HEK293 (cell line): ENCODE measurements at regions not wholly inside any gene's neighbourhood (a gene's known extent, or its start where the extent isn't known, plus 50 kb on each side); places are given as distances from the start of the nearest gene placed in this dataset.

ENCODE experiments used
- CTCF ChIA-PET: fragments of 350-600 bp; formaldehyde crosslinking; extraction: SDS; loops from one replicate; lab custom pipeline; 2021; ENCODE audit warnings: antibody characterized with exemption; lab: Yijun Ruan, JAX
- POLR2A ChIA-PET: fragments of 300-600 bp; formaldehyde crosslinking; extraction: SDS; loops from one replicate; lab custom pipeline; 2020; ENCODE audit warnings: antibody characterized with exemption, inconsistent platforms; lab: Yijun Ruan, JAX
- H3K27ac ChIP-seq: fragments of 200-500 bp; sonication (Bioruptor generic); 2 replicates; pipeline ENCODE4 v1.5.1; 2014; ENCODE audit warnings: low read depth, low read length, control low read depth, inconsistent platforms; ENCODE audit errors: extremely low read depth
- H3K36me3 ChIP-seq, 2 experiments: fragments of 200-500 bp in 1 of 2; sonication (Bioruptor generic) in 1 of 2; 1 replicate in 1 of 2; 2 replicates in 1 of 2; pipeline ENCODE4 v1.5.1; 2014 to 2017; ENCODE audit warnings: inconsistent platforms in 2 of 2, low read length in 2 of 2; ENCODE audit not compliant: control insufficient read depth in 2 of 2, insufficient read depth in 1 of 2
- H3K4me1 ChIP-seq: fragments of 200-500 bp; sonication (Bioruptor generic); 2 replicates; pipeline ENCODE4 v1.5.1; 2014; ENCODE audit warnings: mild to moderate bottlenecking, low read length, inconsistent platforms; ENCODE audit not compliant: control insufficient read depth, insufficient read depth
- H3K4me3 ChIP-seq: 2 replicates; pipeline ENCODE4 v1.5.1; 2011; ENCODE audit warnings: low read depth, mild to moderate bottlenecking, control low read depth, low read length, moderate library complexity
- H3K9me3 ChIP-seq: fragments of 200-500 bp; sonication (Bioruptor generic); 2 replicates; pipeline ENCODE4 v1.5.1; 2014; ENCODE audit warnings: low read depth, low read length, inconsistent platforms; ENCODE audit not compliant: control insufficient read depth, insufficient read depth
- ELK4 ChIP-seq: IDR thresholded peaks from 2 replicates; pipeline ENCODE4 v1.6.1; 2011; ENCODE audit warnings: mild to moderate bottlenecking, low read depth, low read length, borderline replicate concordance
- HOXC10 ChIP-seq: sonication (generic); formaldehyde crosslinking; IDR thresholded peaks from 2 replicates; pipeline ENCODE4 v1.8.1; 2023; ENCODE audit warnings: mild to moderate bottlenecking, missing genetic modification reagents
- INSM2 ChIP-seq: fragments of 450-650 bp; formaldehyde crosslinking; IDR thresholded peaks from 2 replicates; pipeline ENCODE4 v1.5.1; 2016; ENCODE audit warnings: missing biosample characterization, missing genetic modification characterization
- KLF10 ChIP-seq: fragments of 450-650 bp; IDR thresholded peaks from 2 replicates; pipeline ENCODE4 v1.5.1; 2018; ENCODE audit warnings: missing biosample characterization, mild to moderate bottlenecking, missing genetic modification characterization
- MYNN ChIP-seq: fragments of 450-650 bp; formaldehyde crosslinking; IDR thresholded peaks from 2 replicates; pipeline ENCODE4 v1.5.1; 2016; ENCODE audit warnings: missing biosample characterization, missing genetic modification characterization, borderline replicate concordance
- MZF1 ChIP-seq: fragments of 450-650 bp; formaldehyde crosslinking; IDR thresholded peaks from 2 replicates; pipeline ENCODE4 v1.5.1; 2017; ENCODE audit warnings: missing biosample characterization, missing genetic modification characterization, borderline replicate concordance
- SALL2 ChIP-seq: fragments of 450-650 bp; formaldehyde crosslinking; IDR thresholded peaks from 2 replicates; pipeline ENCODE4 v1.5.0; 2017; ENCODE audit warnings: missing biosample characterization, mild to moderate bottlenecking, missing genetic modification characterization, borderline replicate concordance
- ZBTB1 ChIP-seq: fragments of 450-650 bp; formaldehyde crosslinking; IDR thresholded peaks from 2 replicates; pipeline ENCODE4 v1.5.1; 2016; ENCODE audit warnings: missing biosample characterization, missing genetic modification characterization
- ZBTB11 ChIP-seq: fragments of 450-650 bp; formaldehyde crosslinking; conservative IDR thresholded peaks from 2 replicates; pipeline ENCODE4 v1.5.1; 2016; ENCODE audit warnings: low read depth, missing biosample characterization, missing genetic modification characterization
- ZFHX2 ChIP-seq: fragments of 450-650 bp; formaldehyde crosslinking; conservative IDR thresholded peaks from 2 replicates; pipeline ENCODE4 v1.5.1; 2016; ENCODE audit warnings: missing biosample characterization, missing genetic modification characterization
- ZFP37 ChIP-seq: fragments of 450-650 bp; formaldehyde crosslinking; IDR thresholded peaks from 2 replicates; pipeline ENCODE4 v1.5.1; 2016; ENCODE audit warnings: missing biosample characterization, missing genetic modification characterization
- ZNF112 ChIP-seq: fragments of 450-650 bp; formaldehyde crosslinking; IDR thresholded peaks from 2 replicates; pipeline ENCODE4 v1.5.0; 2017; ENCODE audit warnings: missing biosample characterization, missing genetic modification characterization
- ZNF157 ChIP-seq: fragments of 450-650 bp; formaldehyde crosslinking; IDR thresholded peaks from 2 replicates; pipeline ENCODE4 v1.5.1; 2016; ENCODE audit warnings: missing biosample characterization, missing genetic modification characterization
- ZNF23 ChIP-seq: fragments of 450-650 bp; formaldehyde crosslinking; IDR thresholded peaks from 2 replicates; pipeline ENCODE4 v1.5.1; 2016; ENCODE audit warnings: missing biosample characterization, missing genetic modification characterization, borderline replicate concordance
- ZNF24 ChIP-seq: fragments of 450-650 bp; formaldehyde crosslinking; IDR thresholded peaks from 2 replicates; pipeline ENCODE4 v1.5.1; 2016; ENCODE audit warnings: missing biosample characterization, missing genetic modification characterization
- ZNF274 ChIP-seq, 2 experiments: fragments of 200-500 bp in 1 of 2; fragments of 450-650 bp in 1 of 2; sonication (Bioruptor generic) in 1 of 2; formaldehyde crosslinking in 1 of 2; IDR thresholded peaks; 2 replicates each; pipeline versions ENCODE4 v1.5.1 to v1.6.1; 2014 to 2016; ENCODE audit warnings: borderline replicate concordance in 1 of 2, inconsistent platforms in 1 of 2, low read length in 1 of 2, missing biosample characterization in 1 of 2, missing genetic modification characterization in 1 of 2
- ZNF280C ChIP-seq: fragments of 450-650 bp; formaldehyde crosslinking; IDR thresholded peaks from 2 replicates; pipeline ENCODE4 v1.5.1; 2016; ENCODE audit warnings: missing biosample characterization, missing genetic modification characterization
- ZNF292 ChIP-seq: fragments of 450-650 bp; formaldehyde crosslinking; IDR thresholded peaks from 2 replicates; pipeline ENCODE4 v1.5.1; 2016; ENCODE audit warnings: low read depth, missing biosample characterization, missing genetic modification characterization, borderline replicate concordance
- ZNF302 ChIP-seq: fragments of 450-650 bp; formaldehyde crosslinking; IDR thresholded peaks from 2 replicates; pipeline ENCODE4 v1.5.1; 2016; ENCODE audit warnings: missing biosample characterization, missing genetic modification characterization, low read depth
- ZNF311 ChIP-seq: fragments of 450-650 bp; formaldehyde crosslinking; IDR thresholded peaks from 2 replicates; pipeline ENCODE4 v1.5.1; 2017; ENCODE audit warnings: missing biosample characterization, missing genetic modification characterization, borderline replicate concordance
- ZNF335 ChIP-seq: fragments of 450-650 bp; formaldehyde crosslinking; conservative IDR thresholded peaks from 2 replicates; pipeline ENCODE4 v1.5.1; 2016; ENCODE audit warnings: missing biosample characterization, missing genetic modification characterization
- ZNF423 ChIP-seq: fragments of 450-650 bp; formaldehyde crosslinking; IDR thresholded peaks from 2 replicates; pipeline ENCODE4 v1.5.1; 2016; ENCODE audit warnings: missing biosample characterization, missing genetic modification characterization
- ZNF48 ChIP-seq: fragments of 450-650 bp; formaldehyde crosslinking; IDR thresholded peaks from 2 replicates; pipeline ENCODE4 v1.5.1; 2016; ENCODE audit warnings: missing biosample characterization, missing genetic modification characterization
- ZNF510 ChIP-seq: fragments of 450-650 bp; formaldehyde crosslinking; IDR thresholded peaks from 2 replicates; pipeline ENCODE4 v1.5.1; 2018; ENCODE audit warnings: mild to moderate bottlenecking, missing genetic modification characterization, missing biosample characterization; ENCODE audit not compliant: insufficient replicate concordance
- ZNF530 ChIP-seq: fragments of 450-650 bp; formaldehyde crosslinking; IDR thresholded peaks from 2 replicates; pipeline ENCODE4 v1.5.1; 2016; ENCODE audit warnings: low read depth, missing biosample characterization, missing genetic modification characterization
- ZNF544 ChIP-seq: fragments of 450-650 bp; formaldehyde crosslinking; IDR thresholded peaks from 2 replicates; pipeline ENCODE4 v1.5.0; 2017; ENCODE audit warnings: missing biosample characterization, missing genetic modification characterization
- ZNF580 ChIP-seq: fragments of 450-650 bp; formaldehyde crosslinking; IDR thresholded peaks from 2 replicates; pipeline ENCODE4 v1.5.1; 2016; ENCODE audit warnings: missing biosample characterization, missing genetic modification characterization
- ZNF792 ChIP-seq: fragments of 450-650 bp; formaldehyde crosslinking; IDR thresholded peaks from 2 replicates; pipeline ENCODE4 v1.5.1; 2016; ENCODE audit warnings: missing biosample characterization, missing genetic modification characterization

- Histone ChIP-seq H3K9me3 (no peaks in the 10 kb centered on the region), H3K4me3 (no peak overlapping the region), H3K4me1 (no peaks in the 10 kb centered on the region), H3K36me3 (no peaks in the 10 kb centered on the region), H3K27ac (no peak overlapping the region)
- TF ChIP-seq ZNF48 (tag by site-specific recombination) (no peak), HOXC10 (CRISPR knock-in tag) (no peak), ZNF280C (tag by site-specific recombination) (no peak), ZNF335 (tag by site-specific recombination) (no peak), ZNF157 (tag by site-specific recombination) (no peak), ZNF311 (no peak), ZNF292 (tag by site-specific recombination) (no peak), ELK4 (no peak), ZNF530 (tag by site-specific recombination) (no peak), ZNF274 (IDR thresholded peaks at IDR 0.05; ENCODE audit: low read length) (no peak), ZNF274 (tag by site-specific recombination; IDR thresholded peaks at IDR 0.05; ENCODE audit: borderline replicate concordance) (no peak), ZNF24 (no peak), ZNF580 (no peak), ZNF423 (tag by site-specific recombination) (no peak), ZBTB11 (tag by site-specific recombination) (no peak), MZF1 (tag by site-specific recombination) (no peak), KLF10 (tag by site-specific recombination) (no peak), ZNF510 (no peak), ZNF792 (no peak), ZBTB1 (tag by site-specific recombination) (no peak)
- ChIA-PET POLR2A (no interaction called here), CTCF (no interaction called here)
These were observed 220.9 kb upstream of the CDC14C start for GRCh38 chr7:48703466-48703865.

- POLR2A ChIA-PET = no interaction called here
- Histone ChIP-seq H3K4me3 (no peak overlapping the region), H3K9me3 (no peaks in the 10 kb centered on the region)
- no peak for TF ChIP-seq ZBTB1 (tag by site-specific recombination)
- TF ChIP-seq ZNF112 (tag by site-specific recombination) = no peak
- TF ChIP-seq ZNF23 (tag by site-specific recombination) = no peak
- TF ChIP-seq INSM2 (tag by site-specific recombination) = no peak
- no peak for TF ChIP-seq ZNF544 (tag by site-specific recombination)
- TF ChIP-seq ZNF302 (tag by site-specific recombination) = no peak
- no peak for TF ChIP-seq MYNN (tag by site-specific recombination)
- no peak for TF ChIP-seq ZFP37 (tag by site-specific recombination)
- TF ChIP-seq ZFHX2 (tag by site-specific recombination) = no peak
- no peak for TF ChIP-seq SALL2 (tag by site-specific recombination)
These were observed 216.2 kb upstream of the CDC14C start for GRCh38 chr7:48708122-48708521.

More at GRCh38 chr7:48708122-48708521, 216.2 kb upstream of the CDC14C start:
- H3K4me1 ChIP-seq = no peaks in the 10 kb centered on the region
- H3K36me3 ChIP-seq = no peaks in the 10 kb centered on the region
- no peak overlapping the region for H3K27ac ChIP-seq
- CTCF ChIA-PET = no interaction called here
